Trophoblast cell (in vitro differentiated cells and primary cell): ENCODE measurements at regions not wholly inside any gene's neighbourhood (a gene's known extent, or its start where the extent isn't known, plus 50 kb on each side); places are given as distances from the start of the nearest gene placed in this dataset.

Experiments used
- DNase-seq, 2 donors: peaks; one replicate each; pipeline ENCODE4 v3.0.0-alpha.2; 2016
- H2AFZ ChIP-seq: 2 replicates; pipeline ENCODE4 v1.6.1; 2013; ENCODE audit warnings: low read length, moderate library complexity, mild to moderate bottlenecking; ENCODE audit not compliant: insufficient read depth, poor library complexity
- H2AK5ac ChIP-seq: 2 replicates; pipeline ENCODE4 v1.6.1; 2013; ENCODE audit warnings: mild to moderate bottlenecking, low read length
- H2BK120ac ChIP-seq: 2 replicates; pipeline ENCODE4 v1.6.1; 2013; ENCODE audit warnings: low read length, mild to moderate bottlenecking, moderate library complexity; ENCODE audit not compliant: insufficient read depth, poor library complexity
- H2BK12ac ChIP-seq: 2 replicates; pipeline ENCODE4 v1.6.1; 2013; ENCODE audit warnings: mild to moderate bottlenecking, low read length, moderate library complexity
- H2BK5ac ChIP-seq: 2 replicates; pipeline ENCODE4 v1.6.1; 2013; ENCODE audit warnings: low read length, low read depth, moderate library complexity, mild to moderate bottlenecking; ENCODE audit not compliant: poor library complexity
- H3K14ac ChIP-seq: 2 replicates; pipeline ENCODE4 v1.6.1; 2013; ENCODE audit warnings: mild to moderate bottlenecking, low read length
- H3K18ac ChIP-seq: 2 replicates; pipeline ENCODE4 v1.6.1; 2013; ENCODE audit warnings: mild to moderate bottlenecking, low read length
- H3K23ac ChIP-seq: 2 replicates; pipeline ENCODE4 v1.6.1; 2013; ENCODE audit warnings: low read length
- H3K27ac ChIP-seq: 2 replicates; pipeline ENCODE4 v1.5.1; 2013; ENCODE audit warnings: low read depth, mild to moderate bottlenecking, inconsistent platforms, low read length, moderate library complexity
- H3K27me3 ChIP-seq: 2 replicates; pipeline ENCODE4 v1.6.1; 2013; ENCODE audit warnings: inconsistent platforms, mild to moderate bottlenecking, low read length, moderate library complexity; ENCODE audit not compliant: insufficient read depth
- H3K36me3 ChIP-seq, 2 experiments: 1 replicate in 1 of 2; 2 replicates in 1 of 2; pipeline ENCODE4 v1.6.1; 2013; ENCODE audit warnings: low read length in 2 of 2, mild to moderate bottlenecking in 2 of 2, moderate library complexity in 1 of 2; ENCODE audit not compliant: insufficient read depth in 2 of 2, control insufficient read depth in 1 of 2
- H3K4ac ChIP-seq: 2 replicates; pipeline ENCODE4 v1.6.1; 2013; ENCODE audit warnings: low read depth, mild to moderate bottlenecking, low read length, moderate library complexity
- H3K4me1 ChIP-seq, 2 experiments: 1 replicate in 1 of 2; 2 replicates in 1 of 2; pipeline ENCODE4 v1.6.1; 2013; ENCODE audit warnings: low read length in 2 of 2, mild to moderate bottlenecking in 2 of 2, moderate library complexity in 1 of 2; ENCODE audit not compliant: insufficient read depth in 2 of 2, control insufficient read depth in 1 of 2
- H3K4me2 ChIP-seq: 2 replicates; pipeline ENCODE4 v1.6.1; 2013; ENCODE audit warnings: inconsistent platforms, mild to moderate bottlenecking, low read length, moderate library complexity
- H3K4me3 ChIP-seq: 2 replicates; pipeline ENCODE4 v1.5.1; 2013; ENCODE audit warnings: mild to moderate bottlenecking, low read depth, low read length, inconsistent platforms
- H3K79me1 ChIP-seq: one replicate; pipeline ENCODE4 v1.6.1; 2013; ENCODE audit warnings: low read length
- H3K79me2 ChIP-seq: 2 replicates; pipeline ENCODE4 v1.6.1; 2013; ENCODE audit warnings: low read length, mild to moderate bottlenecking; ENCODE audit not compliant: control insufficient read depth, insufficient read depth, poor library complexity
- H3K9ac ChIP-seq: 2 replicates; pipeline ENCODE4 v1.6.1; 2013; ENCODE audit warnings: mild to moderate bottlenecking, low read length
- H3K9me3 ChIP-seq: 2 replicates; pipeline ENCODE4 v1.6.1; 2013; ENCODE audit warnings: low read depth, mild to moderate bottlenecking, control low read depth, inconsistent platforms, low read length; ENCODE audit not compliant: insufficient read depth
- H4K12ac ChIP-seq: 2 replicates; pipeline ENCODE4 v1.6.1; 2013; ENCODE audit warnings: low read depth, mild to moderate bottlenecking, low read length, moderate library complexity
- H4K8ac ChIP-seq: 2 replicates; pipeline ENCODE4 v1.6.1; 2013; ENCODE audit warnings: low read depth, mild to moderate bottlenecking, low read length, moderate library complexity
- H4K91ac ChIP-seq: one replicate; pipeline ENCODE4 v1.6.1; 2013; ENCODE audit warnings: low read depth, mild to moderate bottlenecking, low read length, moderate library complexity
- WGBS: extraction: QIAGEN DNeasy Blood & Tissue Kit; methylation state at CpG from one replicate; pipeline ENCODE4 v1.1.7; 2013; ENCODE audit warnings: missing lambda C conversion rate; ENCODE audit not compliant: insufficient read length, insufficient coverage; ENCODE audit errors: extremely low coverage; 5-methylcytosine and 5-hydroxymethylcytosine counted together

DNA sequence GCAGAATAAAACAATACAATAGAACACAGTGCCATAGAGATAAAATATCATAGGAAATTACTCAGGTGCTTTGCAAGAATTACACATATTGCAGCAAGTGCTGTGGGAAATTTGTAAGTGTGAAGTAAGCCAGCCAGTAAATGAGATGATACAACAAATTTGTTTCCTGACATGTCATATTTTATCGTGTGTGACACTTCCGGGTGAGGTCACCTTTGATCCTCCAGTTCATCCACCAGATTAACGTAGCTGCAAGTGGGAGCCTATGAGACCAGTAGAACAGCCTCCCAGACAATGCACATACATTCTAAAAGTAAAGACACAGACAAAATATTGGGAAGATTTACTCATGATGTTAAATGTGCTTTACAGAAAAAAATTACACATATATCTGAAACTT is 72.2 kb downstream of the PRDM9 start:
- no peaks in the 10 kb centered on the region for H3K36me3 ChIP-seq
- no CpG with 5 or more reads among the region's 3 CpGs for WGBS
- H3K4me3 ChIP-seq = no peak overlapping the region

GRCh38 chr5:23583081-23583480 is 75.7 kb downstream of the PRDM9 start:
- Histone ChIP-seq H3K36me3 (no peaks in the 10 kb centered on the region), H3K27me3 (no peaks in the 10 kb centered on the region), H2BK12ac (no peak overlapping the region), H3K4ac (no peak overlapping the region), H3K18ac (no peak overlapping the region), H3K23ac (no peak overlapping the region), H3K27ac (no peak overlapping the region), H3K79me2 (no peaks in the 10 kb centered on the region), H3K9ac (no peak overlapping the region), H2AFZ (no peak overlapping the region), H3K4me3 (no peak overlapping the region), H2AK5ac (no peak overlapping the region), H3K4me1 (no peaks in the 10 kb centered on the region), H3K4me2 (no peak overlapping the region), H4K12ac (no peak overlapping the region), H3K9me3 (no peaks in the 10 kb centered on the region), H3K14ac (no peak overlapping the region), H2BK5ac (no peak overlapping the region), H4K91ac (no peak overlapping the region), H3K79me1 (no peaks in the 10 kb centered on the region), H4K8ac (no peak overlapping the region), H2BK120ac (no peak overlapping the region)
- no peak for DNase-seq
- no CpG with 5 or more reads among the region's 3 CpGs for WGBS

More for the DNA sequence above, 72.2 kb downstream of the PRDM9 start:
- Histone ChIP-seq H3K9me3 (no peaks in the 10 kb centered on the region), H4K12ac (no peak overlapping the region), H3K27ac (no peak overlapping the region), H3K23ac (no peak overlapping the region), H4K91ac (no peak overlapping the region), H3K9ac (no peak overlapping the region), H2BK12ac (no peak overlapping the region), H2BK5ac (no peak overlapping the region), H3K18ac (no peak overlapping the region), H3K27me3 (no peaks in the 10 kb centered on the region), H3K14ac (no peak overlapping the region), H3K79me2 (no peaks in the 10 kb centered on the region), H2AK5ac (no peak overlapping the region), H4K8ac (no peak overlapping the region), H2AFZ (no peak overlapping the region), H2BK120ac (no peak overlapping the region), H3K4me1 (no peaks in the 10 kb centered on the region), H3K4ac (no peak overlapping the region), H3K79me1 (no peaks in the 10 kb centered on the region), H3K4me2 (no peak overlapping the region)
- DNase-seq = no peak

DNA sequence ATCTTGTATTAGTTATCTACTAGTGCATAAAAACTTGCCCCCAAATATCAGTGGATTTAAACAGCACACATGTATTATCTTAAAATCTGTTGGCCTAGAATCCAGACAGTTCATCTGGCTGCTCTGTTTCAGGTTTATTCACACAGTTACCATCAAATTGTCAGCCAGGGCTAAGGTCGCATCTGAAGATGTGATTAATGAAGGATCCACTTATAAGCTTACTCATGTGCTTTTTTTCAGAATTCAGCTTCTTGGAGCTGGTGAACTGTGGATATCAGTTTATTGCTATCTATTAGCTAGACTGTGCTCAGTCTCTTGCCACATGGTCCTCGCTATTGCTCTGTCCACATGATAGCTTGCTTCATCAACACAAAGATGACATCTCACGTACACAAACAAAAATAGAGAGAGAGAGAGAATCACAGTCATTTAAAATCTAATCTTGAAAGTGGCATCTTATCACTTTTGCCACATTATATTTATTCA is 81.5 kb downstream of the PRDM9 start:
- no peak overlapping the region for H2AK5ac ChIP-seq
- H3K27ac ChIP-seq = no peak overlapping the region
- no peak overlapping the region for H2BK120ac ChIP-seq
- no peak overlapping the region for H3K9ac ChIP-seq
- no peaks in the 10 kb centered on the region for H3K4me1 ChIP-seq
- H3K14ac ChIP-seq = no peak overlapping the region
- H4K8ac ChIP-seq = no peak overlapping the region
- H4K91ac ChIP-seq = no peak overlapping the region
- no peak overlapping the region for H3K4me3 ChIP-seq
- H3K18ac ChIP-seq = no peak overlapping the region
- no peaks in the 10 kb centered on the region for H3K36me3 ChIP-seq
- H2AFZ ChIP-seq = no peak overlapping the region
- H2BK5ac ChIP-seq = no peak overlapping the region
- H3K4me2 ChIP-seq = no peak overlapping the region
- H4K12ac ChIP-seq = no peak overlapping the region
- no peak overlapping the region for H2BK12ac ChIP-seq
- H3K9me3 ChIP-seq = no peaks in the 10 kb centered on the region
- no CpG with 5 or more reads among the region's 3 CpGs for WGBS
- H3K23ac ChIP-seq = no peak overlapping the region
- DNase-seq = no peak
- H3K79me2 ChIP-seq = no peaks in the 10 kb centered on the region
- no peaks in the 10 kb centered on the region for H3K27me3 ChIP-seq
- H3K79me1 ChIP-seq = no peaks in the 10 kb centered on the region
- H3K4ac ChIP-seq = no peak overlapping the region

- H3K18ac ChIP-seq = no peak overlapping the region
- H4K12ac ChIP-seq = no peak overlapping the region
- no peak overlapping the region for H3K4me2 ChIP-seq
- H2BK120ac ChIP-seq = no peak overlapping the region
- H3K4ac ChIP-seq = no peak overlapping the region
- no peaks in the 10 kb centered on the region for H3K4me1 ChIP-seq
- WGBS = 100% methylated on average over 2 of the region's 4 CpGs
- H3K9me3 ChIP-seq = no peaks in the 10 kb centered on the region
- no peak overlapping the region for H2BK12ac ChIP-seq
- H3K27me3 ChIP-seq = no peaks in the 10 kb centered on the region
- no peaks in the 10 kb centered on the region for H3K36me3 ChIP-seq
- H2AFZ ChIP-seq = no peak overlapping the region
- H2BK5ac ChIP-seq = no peak overlapping the region
- H4K91ac ChIP-seq = no peak overlapping the region
- no peak overlapping the region for H3K9ac ChIP-seq
- H3K14ac ChIP-seq = no peak overlapping the region
- no peak for DNase-seq
- no peak overlapping the region for H3K23ac ChIP-seq
- H3K27ac ChIP-seq = no peak overlapping the region
- H3K4me3 ChIP-seq = no peak overlapping the region
- no peaks in the 10 kb centered on the region for H3K79me2 ChIP-seq
- H3K79me1 ChIP-seq = no peaks in the 10 kb centered on the region
- no peak overlapping the region for H2AK5ac ChIP-seq
- no peak overlapping the region for H4K8ac ChIP-seq
Measured at GRCh38 chr5:23591250-23591649, 83.8 kb downstream of the PRDM9 start.
